KMS-11 (cell line): ENCODE measurements at regions not wholly inside any gene's neighbourhood (a gene's known extent, or its start where the extent isn't known, plus 50 kb on each side); places are given as distances from the start of the nearest gene placed in this dataset.

Experiments
- H2AFZ ChIP-seq: fragments of 200-600 bp; sonication (generic); 2 replicates; pipeline ENCODE4 v1.6.1; 2016; ENCODE audit warnings: antibody characterized with exemption, mixed run types, low read depth
- H3K27ac ChIP-seq: fragments of 200-600 bp; sonication (generic); 2 replicates; pipeline ENCODE4 v1.6.1; 2016; ENCODE audit warnings: mild to moderate bottlenecking, mixed run types
- H3K27me3 ChIP-seq: fragments of 200-600 bp; sonication (generic); 2 replicates; pipeline ENCODE4 v1.6.1; 2017; ENCODE audit warnings: mild to moderate bottlenecking, low read depth, mixed run types, moderate library complexity; ENCODE audit not compliant: insufficient read depth
- H3K36me3 ChIP-seq: fragments of 200-600 bp; sonication (generic); 2 replicates; pipeline ENCODE4 v1.6.1; 2017; ENCODE audit warnings: mild to moderate bottlenecking, mixed run types; ENCODE audit not compliant: insufficient read depth
- H3K4me1 ChIP-seq: fragments of 200-600 bp; sonication (generic); 2 replicates; pipeline ENCODE4 v1.6.1; 2016; ENCODE audit warnings: mild to moderate bottlenecking, low read depth, mixed run types; ENCODE audit not compliant: poor library complexity, severe bottlenecking
- H3K4me2 ChIP-seq: fragments of 200-600 bp; sonication (generic); 2 replicates; pipeline ENCODE4 v1.7.0; 2016; ENCODE audit warnings: mild to moderate bottlenecking, mixed run types
- H3K4me3 ChIP-seq: fragments of 200-600 bp; sonication (generic); IDR thresholded peaks from 2 replicates; pipeline ENCODE4 v1.6.1; 2017; ENCODE audit warnings: low read depth, low read length, mixed read lengths; ENCODE audit not compliant: insufficient read depth
- H3K79me2 ChIP-seq: fragments of 200-600 bp; sonication (generic); 2 replicates; pipeline ENCODE4 v1.6.1; 2016; ENCODE audit warnings: low read depth, mixed run types; ENCODE audit not compliant: insufficient read depth
- H3K9ac ChIP-seq: fragments of 200-600 bp; sonication (generic); 2 replicates; pipeline ENCODE4 v1.6.1; 2016; ENCODE audit warnings: mild to moderate bottlenecking, mixed run types
- H4K20me1 ChIP-seq: fragments of 200-600 bp; sonication (generic); 2 replicates; pipeline ENCODE4 v1.6.1; 2016; ENCODE audit warnings: mild to moderate bottlenecking, mixed run types; ENCODE audit not compliant: insufficient read depth
- CTCF ChIP-seq: fragments of 200-600 bp; sonication (generic); conservative IDR thresholded peaks from 2 replicates; pipeline ENCODE4 v1.6.1; 2017; ENCODE audit warnings: low read depth, mild to moderate bottlenecking, antibody characterized with exemption, low read length, moderate library complexity, mixed read lengths

- no peak for TF ChIP-seq CTCF
- Histone ChIP-seq H3K4me2 (peak overlapping the region; percentile 96), H3K27me3 (no peaks in the 10 kb centered on the region), H3K27ac (peak overlapping the region; percentile 94), H3K79me2 (peaks cover 45% of the 10 kb centered on the region), H3K36me3 (no peaks in the 10 kb centered on the region), H2AFZ (peak overlapping the region; percentile 27), H3K4me3 (no peak overlapping the region), H3K4me1 (peaks cover 45% of the 10 kb centered on the region), H4K20me1 (peaks cover 12% of the 10 kb centered on the region; the same call in 1 of the 2 replicates), H3K9ac (peak overlapping the region; percentile 97)
Measured at GRCh38 chr7:131107337-131108211, 220.1 kb upstream of the MKLN1 start.

GRCh38 chr7:131108212-131108940, 219.3 kb upstream of the MKLN1 start:
- no peak for TF ChIP-seq CTCF
- H3K27me3 ChIP-seq = no peaks in the 10 kb centered on the region
- peak overlapping the region; percentile 96 for H3K4me2 ChIP-seq
- H3K79me2 ChIP-seq = peaks cover 37% of the 10 kb centered on the region
- peaks cover 12% of the 10 kb centered on the region; the same call in 1 of the 2 replicates for H4K20me1 ChIP-seq
- H2AFZ ChIP-seq = peak overlapping the region; percentile 27
- H3K4me3 ChIP-seq = no peak overlapping the region
- H3K9ac ChIP-seq = peak overlapping the region; percentile 97
- peak overlapping the region; percentile 94 for H3K27ac ChIP-seq
- H3K4me1 ChIP-seq = peaks cover 41% of the 10 kb centered on the region
- H3K36me3 ChIP-seq = no peaks in the 10 kb centered on the region

- no peak for TF ChIP-seq CTCF
- no peaks in the 10 kb centered on the region for H3K27me3 ChIP-seq
- peaks cover 29% of the 10 kb centered on the region for H3K79me2 ChIP-seq
- peak overlapping the region; percentile 64 for H2AFZ ChIP-seq
- H3K27ac ChIP-seq = peak overlapping the region; percentile 94
- peak overlapping the region; percentile 96 for H3K4me2 ChIP-seq
- H4K20me1 ChIP-seq = peaks cover 11% of the 10 kb centered on the region; the same call in 1 of the 2 replicates
- no peak overlapping the region for H3K4me3 ChIP-seq
- H3K9ac ChIP-seq = peak overlapping the region; percentile 97
- H3K4me1 ChIP-seq = peaks cover 33% of the 10 kb centered on the region
- H3K36me3 ChIP-seq = no peaks in the 10 kb centered on the region
Measured at GRCh38 chr7:131109011-131109758, 218.5 kb upstream of the MKLN1 start.

GRCh38 chr7:131109759-131110296, 217.8 kb upstream of the MKLN1 start:
- peak overlapping the region; percentile 97 for H3K9ac ChIP-seq
- peaks cover 23% of the 10 kb centered on the region for H3K79me2 ChIP-seq
- H3K4me3 ChIP-seq = no peak overlapping the region
- peak overlapping the region; percentile 94 for H3K27ac ChIP-seq
- H3K36me3 ChIP-seq = no peaks in the 10 kb centered on the region
- no peaks in the 10 kb centered on the region for H3K27me3 ChIP-seq
- TF ChIP-seq CTCF = no peak
- peak overlapping the region; percentile 64 for H2AFZ ChIP-seq
- peak overlapping the region; percentile 96 for H3K4me2 ChIP-seq
- H4K20me1 ChIP-seq = peaks cover 4% of the 10 kb centered on the region; the same call in 1 of the 2 replicates
- H3K4me1 ChIP-seq = peaks cover 26% of the 10 kb centered on the region
